GM19240 (cell line): ENCODE measurements at regions not wholly inside any gene's neighbourhood (a gene's known extent, or its start where the extent isn't known, plus 50 kb on each side); places are given as distances from the start of the nearest gene placed in this dataset.
"Not testable (repeated sequence)": the region's sequence is repeated elsewhere in the genome, so short reads cannot be mapped to it uniquely, and the experiment has no call there.

Experiments
- DNase-seq: peaks from one replicate; pipeline ENCODE4 v3.0.0; 2011; ENCODE audit warnings: low spot score; ENCODE audit not compliant: insufficient read length

GRCh38 chr4:66842026-66842723, 703.1 kb downstream of the CENPC start:
- DNase-seq = no peak

GRCh38 chr4:66840178-66840577, 705.1 kb downstream of the CENPC start:
- DNase-seq = no peak

- no peak for DNase-seq
Measured at GRCh38 chr4:66837279-66837922, 707.9 kb downstream of the CENPC start.

- DNase-seq = no peak
Measured at GRCh38 chr4:66829310-66829709, 716.0 kb downstream of the CENPC start.

- no peak for DNase-seq
Measured at GRCh38 chr4:66820681-66821080, 724.6 kb downstream of the CENPC start.

GRCh38 chr4:66814277-66814676, 731.0 kb downstream of the CENPC start:
- no peak for DNase-seq

GRCh38 chr4:66805582-66805981, 739.7 kb downstream of the CENPC start:
- no peak for DNase-seq

- no peak for DNase-seq
Measured at GRCh38 chr4:66804979-66805378, 740.3 kb downstream of the CENPC start.

GRCh38 chr4:66797608-66798007, 747.7 kb downstream of the CENPC start:
- no peak for DNase-seq

GRCh38 chr4:66795724-66796123, 749.6 kb downstream of the CENPC start:
- no peak for DNase-seq

GRCh38 chr4:66794390-66795034, 750.8 kb downstream of the CENPC start:
- no peak for DNase-seq

- no peak for DNase-seq
Measured at GRCh38 chr4:66791686-66792085, 753.6 kb downstream of the CENPC start.

- DNase-seq = no peak
Measured at GRCh38 chr4:66785479-66785878, 759.8 kb downstream of the CENPC start.

GRCh38 chr4:66782751-66783150, 762.6 kb downstream of the CENPC start:
- DNase-seq = not testable (repeated sequence)

GRCh38 chr4:66777097-66777496, 768.2 kb downstream of the CENPC start:
- DNase-seq = no peak

- DNase-seq = no peak
Measured at GRCh38 chr4:66769441-66769840, 775.9 kb downstream of the CENPC start.

- no peak for DNase-seq
Measured at GRCh38 chr4:66767442-66767841, 777.9 kb downstream of the CENPC start.

- DNase-seq = no peak
Measured at GRCh38 chr4:66766557-66766956, 778.7 kb downstream of the CENPC start.

- no peak for DNase-seq
Measured at GRCh38 chr4:66750273-66750672, 795.0 kb downstream of the CENPC start.

GRCh38 chr4:66746918-66747317, 798.4 kb downstream of the CENPC start:
- not testable (repeated sequence) for DNase-seq

- no peak for DNase-seq
Measured at GRCh38 chr4:66741081-66741480, 804.2 kb downstream of the CENPC start.

- DNase-seq = no peak
Measured at GRCh38 chr4:66736606-66737005, 808.7 kb downstream of the CENPC start.

GRCh38 chr4:66728280-66728679, 817.0 kb downstream of the CENPC start:
- DNase-seq = no peak
